ENCODE measurements at regions not wholly inside any gene's neighbourhood (a gene's known extent, or its start where the extent isn't known, plus 50 kb on each side); places are given as distances from the start of the nearest gene placed in this dataset.

DNA sequence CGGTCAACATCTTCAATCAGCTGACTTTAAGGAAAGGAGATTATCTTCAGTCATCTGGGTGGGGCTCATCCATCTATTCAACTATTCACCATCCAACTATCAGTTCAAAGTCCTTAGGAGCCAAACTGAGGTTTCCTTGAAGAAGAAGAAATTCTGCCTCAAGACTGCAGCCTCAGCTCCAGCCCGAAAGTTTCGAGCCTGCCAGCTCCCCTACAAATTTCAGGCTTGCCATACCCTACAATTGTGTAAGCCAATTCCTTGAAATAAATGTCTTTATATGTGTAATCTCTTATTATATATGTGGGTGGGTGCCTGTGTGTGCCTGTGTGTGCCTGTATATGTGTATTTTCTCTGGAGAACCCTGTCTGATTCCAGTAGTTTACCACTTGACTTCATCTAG lies 447.8 kb downstream of the INHBA start:
- Histone ChIP-seq H3K4me2 (ENCODE audit: low read depth, low read length, poor library complexity, severe bottlenecking) (no peak overlapping the region), H2AFZ (ENCODE audit: low read depth, low read length, severe bottlenecking) (no peak overlapping the region), H3K27ac (ENCODE audit: low read depth, low read length) (no peak overlapping the region), H3K4me3 (ENCODE audit: insufficient read depth, low read length, poor library complexity, severe bottlenecking) (no peak overlapping the region), H3K9me2 (replicated peaks; ENCODE audit: insufficient read depth, low read length) (no peaks in the 10 kb centered on the region), H3K27me3 (ENCODE audit: low read length) (no peaks in the 10 kb centered on the region), H4K20me1 (ENCODE audit: low read depth, low read length) (no peaks in the 10 kb centered on the region), H3F3A (ENCODE audit: insufficient read depth) (no peaks in the 10 kb centered on the region), H3K36me3 (ENCODE audit: low read length) (no peaks in the 10 kb centered on the region), H3K9me3 (ENCODE audit: insufficient read depth, low read length) (no peaks in the 10 kb centered on the region), H3K9ac (ENCODE audit: low read length) (no peak overlapping the region), H3K79me2 (ENCODE audit: insufficient read depth, low read length) (no peaks in the 10 kb centered on the region)
- TF ChIP-seq, protein P1, sequence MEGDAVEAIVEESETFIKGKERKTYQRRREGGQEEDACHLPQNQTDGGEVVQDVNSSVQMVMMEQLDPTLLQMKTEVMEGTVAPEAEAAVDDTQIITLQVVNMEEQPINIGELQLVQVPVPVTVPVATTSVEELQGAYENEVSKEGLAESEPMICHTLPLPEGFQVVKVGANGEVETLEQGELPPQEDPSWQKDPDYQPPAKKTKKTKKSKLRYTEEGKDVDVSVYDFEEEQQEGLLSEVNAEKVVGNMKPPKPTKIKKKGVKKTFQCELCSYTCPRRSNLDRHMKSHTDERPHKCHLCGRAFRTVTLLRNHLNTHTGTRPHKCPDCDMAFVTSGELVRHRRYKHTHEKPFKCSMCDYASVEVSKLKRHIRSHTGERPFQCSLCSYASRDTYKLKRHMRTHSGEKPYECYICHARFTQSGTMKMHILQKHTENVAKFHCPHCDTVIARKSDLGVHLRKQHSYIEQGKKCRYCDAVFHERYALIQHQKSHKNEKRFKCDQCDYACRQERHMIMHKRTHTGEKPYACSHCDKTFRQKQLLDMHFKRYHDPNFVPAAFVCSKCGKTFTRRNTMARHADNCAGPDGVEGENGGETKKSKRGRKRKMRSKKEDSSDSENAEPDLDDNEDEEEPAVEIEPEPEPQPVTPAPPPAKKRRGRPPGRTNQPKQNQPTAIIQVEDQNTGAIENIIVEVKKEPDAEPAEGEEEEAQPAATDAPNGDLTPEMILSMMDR (IDR thresholded peaks at IDR 0.05; ENCODE audit: insufficient read depth, low read length, poor library complexity, severe bottlenecking): no peak
- no peak for TF ChIP-seq EZH2phosphoT487 (conservative IDR thresholded peaks at IDR 0.05; ENCODE audit: low read length)

DNA sequence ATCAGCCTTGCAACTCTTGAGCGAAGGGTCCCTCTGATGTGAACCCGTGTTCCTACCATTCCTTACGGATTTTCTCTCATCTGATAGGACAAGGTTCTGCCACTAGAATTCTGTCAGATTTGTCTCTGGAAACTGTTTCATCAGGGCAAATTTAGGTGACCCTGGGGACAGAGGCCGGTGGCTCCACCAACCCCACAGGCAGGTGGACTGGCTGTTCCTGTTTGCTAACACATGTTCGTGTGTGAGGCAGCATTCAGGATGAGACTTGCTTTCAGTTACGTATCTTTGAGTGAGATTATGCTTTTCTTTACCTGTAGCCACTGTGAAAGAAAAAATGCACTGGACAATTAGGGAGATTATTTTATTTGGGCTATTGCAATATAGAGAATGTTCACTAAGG lies 449.9 kb downstream of the INHBA start:
- Histone ChIP-seq H3K9ac (ENCODE audit: low read length) (no peak overlapping the region), H3F3A (ENCODE audit: insufficient read depth) (no peaks in the 10 kb centered on the region), H3K9me2 (replicated peaks; ENCODE audit: insufficient read depth, low read length) (no peaks in the 10 kb centered on the region), H4K20me1 (ENCODE audit: low read depth, low read length) (no peaks in the 10 kb centered on the region), H3K79me2 (ENCODE audit: insufficient read depth, low read length) (no peaks in the 10 kb centered on the region), H3K9me3 (ENCODE audit: insufficient read depth, low read length) (no peaks in the 10 kb centered on the region), H2AFZ (ENCODE audit: low read depth, low read length, severe bottlenecking) (no peak overlapping the region), H3K4me2 (ENCODE audit: low read depth, low read length, poor library complexity, severe bottlenecking) (no peak overlapping the region), H3K4me3 (ENCODE audit: insufficient read depth, low read length, poor library complexity, severe bottlenecking) (no peak overlapping the region), H3K36me3 (ENCODE audit: low read length) (no peaks in the 10 kb centered on the region), H3K27me3 (ENCODE audit: low read length) (no peaks in the 10 kb centered on the region), H3K27ac (ENCODE audit: low read depth, low read length) (no peak overlapping the region)
- TF ChIP-seq EZH2phosphoT487 (conservative IDR thresholded peaks at IDR 0.05; ENCODE audit: low read length): no peak
- TF ChIP-seq, protein P1 (IDR thresholded peaks at IDR 0.05; ENCODE audit: insufficient read depth, low read length, poor library complexity, severe bottlenecking): no peak

DNA sequence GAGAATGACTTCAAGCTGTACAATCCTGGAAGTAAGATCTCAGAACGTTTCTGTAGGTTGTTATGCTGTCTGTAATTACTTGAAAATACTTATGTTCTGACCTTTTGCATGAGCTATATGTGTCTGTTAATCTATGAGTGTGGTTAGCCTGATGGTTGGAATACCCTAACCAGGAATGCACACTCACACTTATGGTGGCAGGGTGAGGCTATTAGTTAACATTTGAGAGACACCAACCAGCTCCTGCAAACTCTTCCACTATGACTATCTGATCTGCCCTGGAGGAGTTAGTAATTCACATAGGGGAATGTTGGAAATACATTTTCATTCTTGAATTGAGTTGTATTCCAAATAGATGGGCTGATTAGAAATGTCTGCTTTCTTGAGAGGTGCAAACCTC lies 450.3 kb downstream of the INHBA start:
- Histone ChIP-seq H2AFZ (ENCODE audit: low read depth, low read length, severe bottlenecking) (no peak overlapping the region), H4K20me1 (ENCODE audit: low read depth, low read length) (no peaks in the 10 kb centered on the region), H3K79me2 (ENCODE audit: insufficient read depth, low read length) (no peaks in the 10 kb centered on the region), H3F3A (ENCODE audit: insufficient read depth) (no peaks in the 10 kb centered on the region), H3K27me3 (ENCODE audit: low read length) (no peaks in the 10 kb centered on the region), H3K36me3 (ENCODE audit: low read length) (no peaks in the 10 kb centered on the region), H3K4me2 (ENCODE audit: low read depth, low read length, poor library complexity, severe bottlenecking) (no peak overlapping the region), H3K4me3 (ENCODE audit: insufficient read depth, low read length, poor library complexity, severe bottlenecking) (no peak overlapping the region), H3K27ac (ENCODE audit: low read depth, low read length) (no peak overlapping the region), H3K9me2 (replicated peaks; ENCODE audit: insufficient read depth, low read length) (no peaks in the 10 kb centered on the region), H3K9me3 (ENCODE audit: insufficient read depth, low read length) (no peaks in the 10 kb centered on the region), H3K9ac (ENCODE audit: low read length) (no peak overlapping the region)
- TF ChIP-seq, protein P1 (IDR thresholded peaks at IDR 0.05; ENCODE audit: insufficient read depth, low read length, poor library complexity, severe bottlenecking): no peak
- no peak for TF ChIP-seq EZH2phosphoT487 (conservative IDR thresholded peaks at IDR 0.05; ENCODE audit: low read length)

Data from SU-DHL-6 (cell line).